Daoy (cell line): ENCODE measurements at regions not wholly inside any gene's neighbourhood (a gene's known extent, or its start where the extent isn't known, plus 50 kb on each side); places are given as distances from the start of the nearest gene placed in this dataset.

Experiments used
- DNase-seq: peaks from one replicate; pipeline ENCODE4 v3.0.0-alpha.2; 2015; ENCODE audit warnings: low read depth

- DNase-seq, result no peak
These were observed 1233.1 kb downstream of the C4orf33 start for GRCh38 chr4:130329036-130329435.

- no peak for DNase-seq
These were observed 1237.3 kb downstream of the C4orf33 start for GRCh38 chr4:130333241-130333759.

- DNase-seq, result no peak
These were observed 1239.7 kb downstream of the C4orf33 start for GRCh38 chr4:130335417-130336194.

- no peak for DNase-seq
These were observed 1240.7 kb downstream of the C4orf33 start for GRCh38 chr4:130336585-130337217.

- DNase-seq, result no peak
These were observed 1242.9 kb downstream of the C4orf33 start for GRCh38 chr4:130338851-130339250.

GRCh38 chr4:130349745-130350144, 1253.8 kb downstream of the C4orf33 start:
- no peak for DNase-seq

GRCh38 chr4:130356873-130357272, 1260.9 kb downstream of the C4orf33 start:
- DNase-seq, result no peak

GRCh38 chr4:130359542-130359941, 1263.6 kb downstream of the C4orf33 start:
- DNase-seq, result no peak

- no peak for DNase-seq
These were observed 1265.7 kb downstream of the C4orf33 start for GRCh38 chr4:130361616-130362015.

- no peak for DNase-seq
These were observed 1272.7 kb downstream of the C4orf33 start for GRCh38 chr4:130368668-130369067.

GRCh38 chr4:130393231-130393630, 1297.3 kb downstream of the C4orf33 start:
- no peak for DNase-seq

- DNase-seq, result no peak
These were observed 1297.7 kb downstream of the C4orf33 start for GRCh38 chr4:130393642-130394041.

- DNase-seq, result no peak
These were observed 1299.9 kb downstream of the C4orf33 start for GRCh38 chr4:130395871-130396270.

- no peak for DNase-seq
These were observed 1307.3 kb downstream of the C4orf33 start for GRCh38 chr4:130403221-130403620.

GRCh38 chr4:130416228-130416627, 1320.3 kb downstream of the C4orf33 start:
- no peak for DNase-seq

GRCh38 chr4:130419211-130419975, 1323.4 kb downstream of the C4orf33 start:
- no peak for DNase-seq

GRCh38 chr4:130422261-130422660, 1326.3 kb downstream of the C4orf33 start:
- DNase-seq, result no peak

GRCh38 chr4:130424211-130424610, 1328.3 kb downstream of the C4orf33 start:
- no peak for DNase-seq

GRCh38 chr4:130432289-130432688, 1336.3 kb downstream of the C4orf33 start:
- DNase-seq, result no peak

GRCh38 chr4:130449741-130450140, 1353.8 kb downstream of the C4orf33 start:
- DNase-seq, result no peak

GRCh38 chr4:130468340-130468739, 1372.4 kb downstream of the C4orf33 start:
- no peak for DNase-seq

GRCh38 chr4:130478406-130478805, 1382.5 kb downstream of the C4orf33 start:
- no peak for DNase-seq
